NB4 (cell line): ENCODE measurements at regions not wholly inside any gene's neighbourhood (a gene's known extent, or its start where the extent isn't known, plus 50 kb on each side); places are given as distances from the start of the nearest gene placed in this dataset.
"Not testable (repeated sequence)": the region's sequence is repeated elsewhere in the genome, so short reads cannot be mapped to it uniquely, and the experiment has no call there.

Experiments used
- DNase-seq: peaks from one replicate; pipeline ENCODE4 v3.0.0; 2010; ENCODE audit warnings: low read depth
- H3K4me3 ChIP-seq: one replicate; pipeline ENCODE4 v1.5.1; 2011; ENCODE audit warnings: mild to moderate bottlenecking, low read depth, low read length, moderate library complexity
- MAX ChIP-seq: IDR thresholded peaks from 2 replicates; pipeline ENCODE4 v1.6.1; 2011; ENCODE audit warnings: low read depth, low read length
- MYC ChIP-seq: IDR thresholded peaks from 2 replicates; pipeline ENCODE4 v1.6.1; 2011; ENCODE audit warnings: low read depth, low read length
- POLR2A ChIP-seq: IDR thresholded peaks from 2 replicates; pipeline ENCODE4 v1.6.1; 2011; ENCODE audit warnings: mild to moderate bottlenecking; ENCODE audit not compliant: insufficient read length; ENCODE audit errors: extremely low read depth
- TF ChIP-seq, protein P1 (sequence below): IDR thresholded peaks from one replicate; pipeline ENCODE4 v1.5.1; 2012; ENCODE audit warnings: low read depth, low read length

DNA sequence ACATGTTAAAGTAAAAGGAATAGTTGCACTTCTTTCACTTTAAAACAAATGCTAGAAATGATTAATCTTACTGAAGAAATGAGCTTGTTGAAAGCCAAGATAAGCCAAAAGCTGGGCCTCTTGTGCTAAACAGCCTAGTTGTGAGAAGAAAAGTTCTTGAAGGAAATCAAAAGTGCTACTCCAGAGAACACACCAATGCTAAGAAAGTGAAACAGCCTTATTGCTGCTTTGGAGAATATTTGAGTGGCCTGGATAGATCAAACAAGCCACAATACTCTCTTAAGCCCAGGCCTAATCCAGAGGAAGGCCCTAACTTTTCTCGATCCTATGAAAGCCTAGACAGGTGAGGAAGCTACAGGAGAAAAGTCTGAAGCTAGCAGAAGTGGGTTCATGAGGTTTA lies 967.9 kb upstream of the INTU start:
- no peak overlapping the region for H3K4me3 ChIP-seq
- DNase-seq: no peak
- no peak for TF ChIP-seq MAX
- TF ChIP-seq, protein P1, sequence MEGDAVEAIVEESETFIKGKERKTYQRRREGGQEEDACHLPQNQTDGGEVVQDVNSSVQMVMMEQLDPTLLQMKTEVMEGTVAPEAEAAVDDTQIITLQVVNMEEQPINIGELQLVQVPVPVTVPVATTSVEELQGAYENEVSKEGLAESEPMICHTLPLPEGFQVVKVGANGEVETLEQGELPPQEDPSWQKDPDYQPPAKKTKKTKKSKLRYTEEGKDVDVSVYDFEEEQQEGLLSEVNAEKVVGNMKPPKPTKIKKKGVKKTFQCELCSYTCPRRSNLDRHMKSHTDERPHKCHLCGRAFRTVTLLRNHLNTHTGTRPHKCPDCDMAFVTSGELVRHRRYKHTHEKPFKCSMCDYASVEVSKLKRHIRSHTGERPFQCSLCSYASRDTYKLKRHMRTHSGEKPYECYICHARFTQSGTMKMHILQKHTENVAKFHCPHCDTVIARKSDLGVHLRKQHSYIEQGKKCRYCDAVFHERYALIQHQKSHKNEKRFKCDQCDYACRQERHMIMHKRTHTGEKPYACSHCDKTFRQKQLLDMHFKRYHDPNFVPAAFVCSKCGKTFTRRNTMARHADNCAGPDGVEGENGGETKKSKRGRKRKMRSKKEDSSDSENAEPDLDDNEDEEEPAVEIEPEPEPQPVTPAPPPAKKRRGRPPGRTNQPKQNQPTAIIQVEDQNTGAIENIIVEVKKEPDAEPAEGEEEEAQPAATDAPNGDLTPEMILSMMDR: no peak

- DNase-seq, H3K4me3 ChIP-seq: not testable (repeated sequence)
Observed at GRCh38 chr4:126670038-126670437, 962.7 kb upstream of the INTU start.

GRCh38 chr4:126678618-126679017 lies 954.1 kb upstream of the INTU start:
- TF ChIP-seq MAX: no peak
- TF ChIP-seq POLR2A: no peak
- TF ChIP-seq MYC: no peak
- TF ChIP-seq, protein P1: no peak
- no peak overlapping the region for H3K4me3 ChIP-seq
- no peak for DNase-seq

DNA sequence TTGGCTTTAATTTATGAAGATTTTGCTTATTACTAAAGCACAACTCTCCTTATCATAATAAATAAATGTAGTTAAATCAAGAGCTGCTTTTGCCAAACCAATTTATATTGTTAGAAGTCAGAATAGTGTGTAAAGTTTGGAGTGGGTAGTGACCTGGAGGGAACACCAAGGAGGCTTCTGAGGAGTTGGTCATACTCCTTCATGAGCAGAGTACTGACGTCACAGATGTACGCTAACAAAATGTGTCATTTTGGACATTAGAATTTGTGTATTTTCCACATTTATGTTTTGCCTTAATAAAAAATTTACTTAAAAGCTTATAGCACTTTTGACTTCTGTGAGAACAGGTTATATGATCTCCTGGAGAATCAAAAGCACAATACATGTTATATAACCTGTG lies 953.5 kb upstream of the INTU start:
- no peak overlapping the region for H3K4me3 ChIP-seq
- no peak for DNase-seq
- TF ChIP-seq POLR2A: no peak

DNA sequence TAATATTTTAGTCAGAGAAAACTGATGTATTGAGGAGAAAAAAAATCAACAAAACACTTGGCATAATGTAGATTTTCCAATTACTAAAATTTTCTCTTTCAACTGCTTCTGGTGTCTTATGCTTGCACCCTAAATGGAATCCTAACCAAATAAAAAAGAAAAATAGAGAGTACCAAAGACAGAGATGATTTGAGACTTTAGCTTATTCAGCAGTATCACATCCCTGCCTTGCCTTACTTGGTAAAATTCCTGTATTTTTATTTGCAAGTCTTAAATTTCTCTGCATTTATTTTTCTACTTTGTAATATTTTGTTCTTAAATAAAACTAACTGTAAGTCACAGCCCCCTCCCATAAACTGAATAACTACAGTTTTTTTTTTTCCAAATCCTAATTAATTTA lies 950.5 kb upstream of the INTU start:
- TF ChIP-seq MYC: no peak
- TF ChIP-seq MAX: no peak
- TF ChIP-seq, protein P1: no peak
- no peak for TF ChIP-seq POLR2A
- H3K4me3 ChIP-seq: no peak overlapping the region
- DNase-seq: no peak

DNA sequence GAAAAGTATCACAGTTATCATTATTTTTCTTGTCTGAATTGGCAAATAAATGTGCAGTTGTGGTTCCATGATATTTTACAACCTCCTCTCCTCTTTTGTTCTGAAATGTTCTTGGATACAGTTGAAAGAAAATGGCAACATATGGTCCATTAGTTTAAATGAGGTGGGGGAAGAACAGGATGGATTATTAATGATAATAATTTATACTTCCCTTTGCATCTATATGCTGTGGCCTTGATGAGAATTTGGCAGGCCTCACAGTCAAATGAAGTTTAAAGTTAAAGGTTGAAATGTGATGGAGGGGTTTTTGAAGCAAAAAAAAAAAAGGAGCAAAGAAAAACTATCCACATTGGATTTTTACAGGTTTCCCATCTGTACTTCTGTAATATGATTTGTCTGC lies 946.3 kb upstream of the INTU start:
- H3K4me3 ChIP-seq: no peak overlapping the region
- no peak for TF ChIP-seq MYC
- no peak for TF ChIP-seq MAX
- TF ChIP-seq, protein P1: no peak
- TF ChIP-seq POLR2A: no peak
- DNase-seq: no peak

- no peak for TF ChIP-seq POLR2A
- no peak for TF ChIP-seq MYC
- no peak for TF ChIP-seq MAX
- TF ChIP-seq, protein P1: no peak
- no peak for DNase-seq
- no peak overlapping the region for H3K4me3 ChIP-seq
Observed at GRCh38 chr4:126687655-126688358, 945.0 kb upstream of the INTU start.
